HL-60 (cell line): ENCODE measurements at regions not wholly inside any gene's neighbourhood (a gene's known extent, or its start where the extent isn't known, plus 50 kb on each side); places are given as distances from the start of the nearest gene placed in this dataset.

ENCODE experiments used
- GABPA ChIP-seq: IDR thresholded peaks from 2 replicates; pipeline ENCODE4 v1.6.1; 2012; ENCODE audit warnings: low read depth
- POLR2AphosphoS5 ChIP-seq: IDR thresholded peaks from 2 replicates; pipeline ENCODE4 v1.6.1; 2012; ENCODE audit warnings: low read depth
- TF ChIP-seq, protein P1 (sequence below): IDR thresholded peaks from one replicate; pipeline ENCODE4 v1.5.1; 2011; ENCODE audit warnings: low read length, control low read depth, inconsistent platforms; ENCODE audit not compliant: insufficient read depth

GRCh38 chr5:173781432-173781815, 106.7 kb upstream of the CPEB4 start:
- TF ChIP-seq, protein P1, sequence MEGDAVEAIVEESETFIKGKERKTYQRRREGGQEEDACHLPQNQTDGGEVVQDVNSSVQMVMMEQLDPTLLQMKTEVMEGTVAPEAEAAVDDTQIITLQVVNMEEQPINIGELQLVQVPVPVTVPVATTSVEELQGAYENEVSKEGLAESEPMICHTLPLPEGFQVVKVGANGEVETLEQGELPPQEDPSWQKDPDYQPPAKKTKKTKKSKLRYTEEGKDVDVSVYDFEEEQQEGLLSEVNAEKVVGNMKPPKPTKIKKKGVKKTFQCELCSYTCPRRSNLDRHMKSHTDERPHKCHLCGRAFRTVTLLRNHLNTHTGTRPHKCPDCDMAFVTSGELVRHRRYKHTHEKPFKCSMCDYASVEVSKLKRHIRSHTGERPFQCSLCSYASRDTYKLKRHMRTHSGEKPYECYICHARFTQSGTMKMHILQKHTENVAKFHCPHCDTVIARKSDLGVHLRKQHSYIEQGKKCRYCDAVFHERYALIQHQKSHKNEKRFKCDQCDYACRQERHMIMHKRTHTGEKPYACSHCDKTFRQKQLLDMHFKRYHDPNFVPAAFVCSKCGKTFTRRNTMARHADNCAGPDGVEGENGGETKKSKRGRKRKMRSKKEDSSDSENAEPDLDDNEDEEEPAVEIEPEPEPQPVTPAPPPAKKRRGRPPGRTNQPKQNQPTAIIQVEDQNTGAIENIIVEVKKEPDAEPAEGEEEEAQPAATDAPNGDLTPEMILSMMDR, result no peak
- TF ChIP-seq GABPA (no peak), POLR2AphosphoS5 (no peak)
